CD14-positive monocyte (primary cell): ENCODE measurements at regions not wholly inside any gene's neighbourhood (a gene's known extent, or its start where the extent isn't known, plus 50 kb on each side); places are given as distances from the start of the nearest gene placed in this dataset.

Experiments
- DNase-seq, 3 donors: peaks; one replicate each; pipeline ENCODE4 v3.0.0-alpha.2; 2011 to 2022
- H2AFZ ChIP-seq: 2 replicates; pipeline ENCODE4 v1.6.0; 2012; ENCODE audit warnings: mild to moderate bottlenecking, low read depth, low read length, inconsistent platforms; ENCODE audit not compliant: insufficient read depth, poor library complexity, severe bottlenecking
- H3K27ac ChIP-seq, 2 donors: 1 replicate in 1 of 2; 2 replicates in 1 of 2; pipeline ENCODE4 v1.5.1; 2012 to 2013; ENCODE audit warnings: low read length in 2 of 2, control low read depth in 1 of 2, inconsistent platforms in 1 of 2, low read depth in 1 of 2, mild to moderate bottlenecking in 1 of 2
- H3K27me3 ChIP-seq, 2 donors: one replicate each; pipeline versions ENCODE4 v1.6.0 to v1.6.1; 2011 to 2013; ENCODE audit warnings: low read length in 2 of 2; ENCODE audit not compliant: control insufficient read depth in 2 of 2, insufficient read depth in 2 of 2
- H3K36me3 ChIP-seq, 2 donors: replicated peaks in 1 of 2; 1 replicate in 1 of 2; 2 replicates in 1 of 2; pipeline versions ENCODE4 v1.5.1 to v1.6.1; 2012 to 2013; ENCODE audit warnings: low read length in 2 of 2, control low read depth in 1 of 2, inconsistent platforms in 1 of 2, mild to moderate bottlenecking in 1 of 2; ENCODE audit not compliant: insufficient read depth in 2 of 2, control insufficient read depth in 1 of 2
- H3K4me1 ChIP-seq, 2 donors: 1 replicate in 1 of 2; 2 replicates in 1 of 2; pipeline versions ENCODE4 v1.5.1 to v1.6.1; 2012 to 2013; ENCODE audit warnings: low read length in 2 of 2, control low read depth in 1 of 2, inconsistent platforms in 1 of 2, mild to moderate bottlenecking in 1 of 2, moderate library complexity in 1 of 2; ENCODE audit not compliant: insufficient read depth in 2 of 2, control insufficient read depth in 1 of 2
- H3K4me2 ChIP-seq: replicated peaks from 2 replicates; pipeline ENCODE3; 2012; ENCODE audit warnings: low read length, moderate library complexity, mild to moderate bottlenecking; ENCODE audit not compliant: poor library complexity, severe bottlenecking; ENCODE audit errors: extremely low read depth
- H3K4me3 ChIP-seq, 3 experiments: fragments of 200-600 bp in 1 of 3; sonication (generic) in 1 of 3; replicated peaks in 1 of 3; 1 replicate in 2 of 3; 2 replicates in 1 of 3; pipeline ENCODE4 v1.5.1; 2011 to 2013; ENCODE audit warnings: low read length in 3 of 3, mild to moderate bottlenecking in 3 of 3, control low read depth in 2 of 3, low read depth in 2 of 3, inconsistent platforms in 1 of 3, moderate library complexity in 1 of 3
- H3K79me2 ChIP-seq: 2 replicates; pipeline ENCODE4 v1.6.0; 2012; ENCODE audit warnings: mild to moderate bottlenecking, control low read depth, inconsistent platforms, low read length, moderate library complexity; ENCODE audit not compliant: insufficient read depth
- H3K9ac ChIP-seq: 2 replicates; pipeline ENCODE4 v1.6.0; 2017; ENCODE audit warnings: low read length, mild to moderate bottlenecking; ENCODE audit not compliant: insufficient read depth, poor library complexity, severe bottlenecking
- H3K9me3 ChIP-seq, 2 donors: replicated peaks in 1 of 2; 1 replicate in 1 of 2; 2 replicates in 1 of 2; pipeline versions ENCODE4 v1.5.1 to v1.6.1; 2012 to 2013; ENCODE audit warnings: low read length in 2 of 2, control low read depth in 1 of 2; ENCODE audit not compliant: control insufficient read depth in 1 of 2, insufficient read depth in 1 of 2
- H4K20me1 ChIP-seq: 2 replicates; pipeline ENCODE4 v1.6.0; 2012; ENCODE audit warnings: mild to moderate bottlenecking, low read length, control low read depth, moderate library complexity; ENCODE audit not compliant: insufficient read depth
- H3K27ac Mint-ChIP-seq, 7 donors: one replicate each; pipeline ENCODE4 v1.8.0; 2020; ENCODE audit warnings: mild to moderate bottlenecking in 7 of 7, mixed read lengths in 7 of 7, moderate library complexity in 6 of 7, inconsistent platforms in 2 of 7
- H3K27me3 Mint-ChIP-seq, 3 donors: one replicate each; pipeline ENCODE4 v1.8.0; 2021 to 2022; ENCODE audit warnings: low read depth in 3 of 3, mild to moderate bottlenecking in 3 of 3, mixed read lengths in 3 of 3, moderate library complexity in 3 of 3, inconsistent platforms in 1 of 3
- H3K36me3 Mint-ChIP-seq, 2 donors: one replicate each; pipeline ENCODE4 v1.8.0; 2020; ENCODE audit warnings: mixed read lengths in 2 of 2, inconsistent platforms in 1 of 2, mild to moderate bottlenecking in 1 of 2
- H3K4me1 Mint-ChIP-seq: one replicate; pipeline ENCODE4 v1.8.0; 2020; ENCODE audit warnings: mild to moderate bottlenecking, mixed read lengths
- H3K4me3 Mint-ChIP-seq, 2 donors: one replicate each; pipeline ENCODE4 v1.8.0; 2020; ENCODE audit warnings: mild to moderate bottlenecking in 2 of 2, mixed read lengths in 2 of 2, moderate library complexity in 1 of 2
- H3K9me3 Mint-ChIP-seq, 7 donors: one replicate each; pipeline ENCODE4 v1.8.0; 2020 to 2022; ENCODE audit warnings: mixed read lengths in 7 of 7, mild to moderate bottlenecking in 6 of 7, moderate library complexity in 6 of 7, inconsistent platforms in 2 of 7
- WGBS: methylation state at CpG from one replicate; pipeline ENCODE4 v1.1.5; 2013; ENCODE audit warnings: missing lambda C conversion rate; ENCODE audit not compliant: insufficient coverage; 5-methylcytosine and 5-hydroxymethylcytosine counted together
- intact Hi-C, 2 donors: fragments of 100-400 bp; cut with micrococcal nuclease; formaldehyde crosslinking; loops; one replicate each; pipeline versions ENCODE4 v1.15.0 to v1.15.1; 2023
- TF ChIP-seq, protein P1 (sequence below): fragments of 200-600 bp; IDR thresholded peaks from one replicate; pipeline ENCODE4 v1.8.0; 2022; ENCODE audit warnings: antibody characterized with exemption, mild to moderate bottlenecking

DNA sequence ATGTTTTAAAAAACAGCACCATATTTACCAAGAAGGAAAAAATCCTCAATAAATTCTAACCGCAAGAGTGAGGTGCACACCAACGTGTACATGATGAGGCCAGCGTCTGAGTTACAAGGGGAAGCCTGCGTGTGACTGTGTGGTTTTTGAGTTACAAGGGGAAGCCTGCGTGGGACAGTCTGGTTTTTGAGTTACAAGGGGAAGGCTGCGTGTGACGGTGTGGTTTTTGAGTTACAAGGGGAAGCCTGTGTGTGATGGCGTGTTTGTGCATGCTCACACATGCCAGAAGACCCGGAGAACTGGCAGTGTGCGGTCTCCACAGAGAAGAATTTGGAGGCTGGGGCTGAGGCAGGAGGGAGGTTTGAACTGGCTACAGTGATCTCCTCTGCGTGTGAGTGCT is 1376.4 kb downstream of the TBC1D22A start:
- no peak overlapping the region for H3K4me2 ChIP-seq
- peaks cover 2 to 8% (median 2%) of the 10 kb centered on the region in 3 donors for H3K27me3 Mint-ChIP-seq
- H3K4me3 ChIP-seq = no peak overlapping the region
- no peak overlapping the region for H2AFZ ChIP-seq
- no peaks in the 10 kb centered on the region for H4K20me1 ChIP-seq
- H3K9me3 Mint-ChIP-seq = peaks cover 0 to 7% (median 4%) of the 10 kb centered on the region in 7 donors
- H3K36me3 ChIP-seq = no peaks in the 10 kb centered on the region
- WGBS = 2% methylated on average over 9 of the region's 11 CpGs
- DNase-seq = no peak
- H3K4me1 ChIP-seq = no peaks in the 10 kb centered on the region
- no peak overlapping the region for H3K27ac ChIP-seq
- H3K4me1 Mint-ChIP-seq = peaks cover 5% of the 10 kb centered on the region
- TF ChIP-seq, protein P1, sequence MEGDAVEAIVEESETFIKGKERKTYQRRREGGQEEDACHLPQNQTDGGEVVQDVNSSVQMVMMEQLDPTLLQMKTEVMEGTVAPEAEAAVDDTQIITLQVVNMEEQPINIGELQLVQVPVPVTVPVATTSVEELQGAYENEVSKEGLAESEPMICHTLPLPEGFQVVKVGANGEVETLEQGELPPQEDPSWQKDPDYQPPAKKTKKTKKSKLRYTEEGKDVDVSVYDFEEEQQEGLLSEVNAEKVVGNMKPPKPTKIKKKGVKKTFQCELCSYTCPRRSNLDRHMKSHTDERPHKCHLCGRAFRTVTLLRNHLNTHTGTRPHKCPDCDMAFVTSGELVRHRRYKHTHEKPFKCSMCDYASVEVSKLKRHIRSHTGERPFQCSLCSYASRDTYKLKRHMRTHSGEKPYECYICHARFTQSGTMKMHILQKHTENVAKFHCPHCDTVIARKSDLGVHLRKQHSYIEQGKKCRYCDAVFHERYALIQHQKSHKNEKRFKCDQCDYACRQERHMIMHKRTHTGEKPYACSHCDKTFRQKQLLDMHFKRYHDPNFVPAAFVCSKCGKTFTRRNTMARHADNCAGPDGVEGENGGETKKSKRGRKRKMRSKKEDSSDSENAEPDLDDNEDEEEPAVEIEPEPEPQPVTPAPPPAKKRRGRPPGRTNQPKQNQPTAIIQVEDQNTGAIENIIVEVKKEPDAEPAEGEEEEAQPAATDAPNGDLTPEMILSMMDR = no peak
- no peak overlapping the region for H3K27ac Mint-ChIP-seq
- no peaks in the 10 kb centered on the region for H3K27me3 ChIP-seq
- intact Hi-C loops = no loop called here
- H3K9ac ChIP-seq = no peak overlapping the region
- H3K9me3 ChIP-seq = peaks cover 0 to 4% of the 10 kb centered on the region in 2 donors
- no peaks in the 10 kb centered on the region for H3K36me3 Mint-ChIP-seq
- no peaks in the 10 kb centered on the region for H3K79me2 ChIP-seq
- H3K4me3 Mint-ChIP-seq = no peak overlapping the region

DNA sequence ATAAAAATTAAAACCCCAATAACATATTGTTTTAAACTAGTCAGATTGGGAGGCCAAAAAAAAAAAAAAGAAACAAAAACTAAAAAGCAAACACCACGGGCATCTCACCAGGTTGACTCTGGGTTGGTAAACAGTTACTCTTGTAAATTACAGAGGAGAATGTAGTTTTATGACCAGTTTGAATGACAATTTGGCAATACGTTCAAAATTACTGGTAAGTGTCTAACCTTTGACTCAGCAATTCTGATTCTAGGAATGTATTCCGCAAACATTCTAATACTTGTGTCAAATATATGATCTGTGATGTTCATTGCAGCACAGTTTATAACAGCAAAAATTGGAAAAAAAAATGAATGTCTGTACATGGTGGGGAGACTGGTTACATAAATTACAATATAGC is 1376.0 kb downstream of the TBC1D22A start:
- Histone ChIP-seq H3K4me1 (no peaks in the 10 kb centered on the region), H4K20me1 (no peaks in the 10 kb centered on the region), H3K79me2 (no peaks in the 10 kb centered on the region), H3K9ac (no peak overlapping the region), H3K4me3 (no peak overlapping the region), H3K27me3 (no peaks in the 10 kb centered on the region), H3K36me3 (no peaks in the 10 kb centered on the region), H3K27ac (no peak overlapping the region), H3K9me3 (peaks cover 0 to 6% of the 10 kb centered on the region in 2 donors), H3K4me2 (no peak overlapping the region), H2AFZ (no peak overlapping the region)
- DNase-seq = no peak
- Mint-ChIP-seq H3K4me3 (no peak overlapping the region), H3K4me1 (peaks cover 5% of the 10 kb centered on the region), H3K9me3 (peaks cover 0 to 9% (median 4%) of the 10 kb centered on the region in 7 donors), H3K27ac (no peak overlapping the region), H3K36me3 (no peaks in the 10 kb centered on the region), H3K27me3 (peaks cover 2 to 8% (median 2%) of the 10 kb centered on the region in 3 donors)
- intact Hi-C loops = no loop called here
- no CpG with 5 or more reads among the region's 3 CpGs for WGBS
- TF ChIP-seq, protein P1 = no peak
